ENCODE measurements at regions not wholly inside any gene's neighbourhood (a gene's known extent, or its start where the extent isn't known, plus 50 kb on each side); places are given as distances from the start of the nearest gene placed in this dataset.

GRCh38 chr2:173452416-173452815 lies 97.7 kb downstream of the CDCA7 start:
- TF ChIP-seq POLR2A (IDR thresholded peaks at IDR 0.05; ENCODE audit: low read depth, low read length) (no peak), POLR2AphosphoS5 (IDR thresholded peaks at IDR 0.05; ENCODE audit: low read depth, low read length) (no peak), TAF1 (IDR thresholded peaks at IDR 0.05; ENCODE audit: borderline replicate concordance, low read depth, low read length) (no peak)

All from GM12892 (cell line).